C4-2B (cell line): ENCODE measurements at regions not wholly inside any gene's neighbourhood (a gene's known extent, or its start where the extent isn't known, plus 50 kb on each side); places are given as distances from the start of the nearest gene placed in this dataset.
"Not testable (repeated sequence)": the region's sequence is repeated elsewhere in the genome, so short reads cannot be mapped to it uniquely, and the experiment has no call there.

Experiments used
- ZFX ChIP-seq: fragments of 450-650 bp; IDR thresholded peaks from 2 replicates; pipeline ENCODE4 v1.6.1; 2017
- TF ChIP-seq, protein P1 (sequence below): fragments of 450-650 bp; conservative IDR thresholded peaks from 2 replicates; pipeline ENCODE4 v1.5.1; 2017; ENCODE audit warnings: mild to moderate bottlenecking

DNA sequence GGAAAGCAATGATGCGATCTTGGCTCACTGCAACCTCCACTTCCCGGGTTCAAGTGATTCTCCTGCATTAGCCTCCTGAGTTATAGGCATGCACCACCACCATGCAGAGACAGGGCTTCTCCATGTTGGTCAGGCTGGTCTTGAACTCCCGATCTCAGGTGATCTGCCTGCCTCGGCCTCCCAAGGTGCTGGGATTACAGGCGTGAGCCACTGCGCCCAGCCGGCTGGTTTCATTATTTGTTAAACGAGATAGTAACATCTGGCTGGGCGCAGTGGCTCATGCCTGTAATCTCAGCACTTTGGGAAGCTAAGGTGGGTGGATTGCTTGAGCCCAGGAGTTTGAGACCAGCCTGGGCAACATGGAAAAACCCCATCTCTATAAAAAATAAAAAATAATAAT, 86.1 kb downstream of the XRCC2 start:
- TF ChIP-seq, protein P1, sequence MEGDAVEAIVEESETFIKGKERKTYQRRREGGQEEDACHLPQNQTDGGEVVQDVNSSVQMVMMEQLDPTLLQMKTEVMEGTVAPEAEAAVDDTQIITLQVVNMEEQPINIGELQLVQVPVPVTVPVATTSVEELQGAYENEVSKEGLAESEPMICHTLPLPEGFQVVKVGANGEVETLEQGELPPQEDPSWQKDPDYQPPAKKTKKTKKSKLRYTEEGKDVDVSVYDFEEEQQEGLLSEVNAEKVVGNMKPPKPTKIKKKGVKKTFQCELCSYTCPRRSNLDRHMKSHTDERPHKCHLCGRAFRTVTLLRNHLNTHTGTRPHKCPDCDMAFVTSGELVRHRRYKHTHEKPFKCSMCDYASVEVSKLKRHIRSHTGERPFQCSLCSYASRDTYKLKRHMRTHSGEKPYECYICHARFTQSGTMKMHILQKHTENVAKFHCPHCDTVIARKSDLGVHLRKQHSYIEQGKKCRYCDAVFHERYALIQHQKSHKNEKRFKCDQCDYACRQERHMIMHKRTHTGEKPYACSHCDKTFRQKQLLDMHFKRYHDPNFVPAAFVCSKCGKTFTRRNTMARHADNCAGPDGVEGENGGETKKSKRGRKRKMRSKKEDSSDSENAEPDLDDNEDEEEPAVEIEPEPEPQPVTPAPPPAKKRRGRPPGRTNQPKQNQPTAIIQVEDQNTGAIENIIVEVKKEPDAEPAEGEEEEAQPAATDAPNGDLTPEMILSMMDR = not testable (repeated sequence)
- not testable (repeated sequence) for TF ChIP-seq ZFX
